WTC11 (cell line): ENCODE measurements at regions not wholly inside any gene's neighbourhood (a gene's known extent, or its start where the extent isn't known, plus 50 kb on each side); places are given as distances from the start of the nearest gene placed in this dataset.

Experiments
- ATF2 ChIP-seq: sonication (generic); formaldehyde crosslinking; IDR thresholded peaks from 2 replicates; pipeline ENCODE4 v1.8.1; 2022; ENCODE audit warnings: low read depth, missing genetic modification reagents, borderline replicate concordance
- CREB1 ChIP-seq: sonication (generic); formaldehyde crosslinking; IDR thresholded peaks from 2 replicates; pipeline ENCODE4 v1.8.0; 2023; ENCODE audit warnings: mild to moderate bottlenecking, missing genetic modification reagents
- IRF2 ChIP-seq: sonication (generic); formaldehyde crosslinking; IDR thresholded peaks from 2 replicates; pipeline ENCODE4 v1.8.0; 2022; ENCODE audit warnings: low read depth, missing genetic modification reagents, borderline replicate concordance
- MXD4 ChIP-seq: fragments of 250-450 bp; sonication (Bioruptor Pico); IDR thresholded peaks from 2 replicates; pipeline ENCODE4 v1.8.0; 2021; ENCODE audit warnings: mild to moderate bottlenecking, moderate library complexity, borderline replicate concordance
- TF ChIP-seq, protein P1 (sequence below): fragments of 200-600 bp; IDR thresholded peaks from 2 replicates; pipeline ENCODE4 v1.8.0; 2022; ENCODE audit warnings: antibody characterized with exemption
- TF ChIP-seq, protein P2 (sequence below): sonication (generic); formaldehyde crosslinking; IDR thresholded peaks from 2 replicates; pipeline ENCODE4 v1.8.0; 2022; ENCODE audit warnings: mild to moderate bottlenecking, missing genetic modification reagents

GRCh38 chr12:58381546-58381945 is 440.2 kb downstream of the ATP23 start:
- TF ChIP-seq, protein P1, sequence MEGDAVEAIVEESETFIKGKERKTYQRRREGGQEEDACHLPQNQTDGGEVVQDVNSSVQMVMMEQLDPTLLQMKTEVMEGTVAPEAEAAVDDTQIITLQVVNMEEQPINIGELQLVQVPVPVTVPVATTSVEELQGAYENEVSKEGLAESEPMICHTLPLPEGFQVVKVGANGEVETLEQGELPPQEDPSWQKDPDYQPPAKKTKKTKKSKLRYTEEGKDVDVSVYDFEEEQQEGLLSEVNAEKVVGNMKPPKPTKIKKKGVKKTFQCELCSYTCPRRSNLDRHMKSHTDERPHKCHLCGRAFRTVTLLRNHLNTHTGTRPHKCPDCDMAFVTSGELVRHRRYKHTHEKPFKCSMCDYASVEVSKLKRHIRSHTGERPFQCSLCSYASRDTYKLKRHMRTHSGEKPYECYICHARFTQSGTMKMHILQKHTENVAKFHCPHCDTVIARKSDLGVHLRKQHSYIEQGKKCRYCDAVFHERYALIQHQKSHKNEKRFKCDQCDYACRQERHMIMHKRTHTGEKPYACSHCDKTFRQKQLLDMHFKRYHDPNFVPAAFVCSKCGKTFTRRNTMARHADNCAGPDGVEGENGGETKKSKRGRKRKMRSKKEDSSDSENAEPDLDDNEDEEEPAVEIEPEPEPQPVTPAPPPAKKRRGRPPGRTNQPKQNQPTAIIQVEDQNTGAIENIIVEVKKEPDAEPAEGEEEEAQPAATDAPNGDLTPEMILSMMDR, result no peak
- TF ChIP-seq ATF2 (CRISPR knock-in tag), result no peak
- TF ChIP-seq, protein P2, sequence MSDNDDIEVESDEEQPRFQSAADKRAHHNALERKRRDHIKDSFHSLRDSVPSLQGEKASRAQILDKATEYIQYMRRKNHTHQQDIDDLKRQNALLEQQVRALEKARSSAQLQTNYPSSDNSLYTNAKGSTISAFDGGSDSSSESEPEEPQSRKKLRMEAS (CRISPR knock-in tag), result no peak
- TF ChIP-seq MXD4, result no peak
- TF ChIP-seq IRF2 (CRISPR knock-in tag), result no peak
- no peak for TF ChIP-seq CREB1 (CRISPR knock-in tag)
